CD4-positive, alpha-beta T cell (primary cell): ENCODE measurements at regions not wholly inside any gene's neighbourhood (a gene's known extent, or its start where the extent isn't known, plus 50 kb on each side); places are given as distances from the start of the nearest gene placed in this dataset.

Source experiments
- ATAC-seq: fragments of 200-7000 bp; cut with Tn5 transposase; one replicate; pipeline ENCODE4 v1.10.0; 2022; ENCODE audit warnings: mild to moderate bottlenecking; ENCODE audit not compliant: poor library complexity
- CTCF ChIA-PET: fragments of 350-600 bp; sonication (Branson Sonifier 250); formaldehyde crosslinking; loops from one replicate; lab custom pipeline; 2021; ENCODE audit warnings: antibody characterized with exemption, inconsistent platforms; lab: Charles Lee
- POLR2A ChIA-PET: fragments of 350-600 bp; sonication (Branson Sonifier 250); formaldehyde crosslinking; loops from one replicate; lab custom pipeline; 2021; ENCODE audit warnings: antibody characterized with exemption, inconsistent platforms; lab: Charles Lee
- DNase-seq, 14 experiments: peaks; one replicate each; pipeline ENCODE4 v3.0.0-alpha.2; 2013 to 2020; ENCODE audit warnings: mixed read lengths in 2 of 14
- H3K27ac ChIP-seq, 2 donors: one replicate each; pipeline versions ENCODE4 v1.5.1 to v1.7.0; 2013; ENCODE audit warnings: low read length in 2 of 2, low read depth in 1 of 2, mild to moderate bottlenecking in 1 of 2
- H3K27me3 ChIP-seq, 2 experiments: 1 replicate in 1 of 2; 2 replicates in 1 of 2; pipeline versions ENCODE4 v1.6.1 to v1.7.0; 2013; ENCODE audit warnings: low read length in 2 of 2, control low read depth in 1 of 2, mild to moderate bottlenecking in 1 of 2, moderate library complexity in 1 of 2; ENCODE audit not compliant: insufficient read depth in 2 of 2, control insufficient read depth in 1 of 2
- H3K36me3 ChIP-seq: one replicate; pipeline ENCODE4 v1.6.1; 2013; ENCODE audit warnings: low read length, control low read depth; ENCODE audit not compliant: insufficient read depth
- H3K4me1 ChIP-seq: one replicate; pipeline ENCODE4 v1.6.1; 2013; ENCODE audit warnings: low read length, control low read depth; ENCODE audit not compliant: insufficient read depth
- H3K4me3 ChIP-seq: one replicate; pipeline ENCODE4 v1.5.1; 2013; ENCODE audit warnings: mild to moderate bottlenecking, low read length, moderate library complexity
- H3K9me3 ChIP-seq, 2 experiments: 1 replicate in 1 of 2; 2 replicates in 1 of 2; pipeline versions ENCODE4 v1.6.1 to v1.7.0; 2013; ENCODE audit warnings: low read length in 2 of 2, mild to moderate bottlenecking in 2 of 2, control low read depth in 1 of 2, moderate library complexity in 1 of 2; ENCODE audit not compliant: control insufficient read depth in 1 of 2, insufficient read depth in 1 of 2
- H3K27ac Mint-ChIP-seq: one replicate; pipeline ENCODE4 v1.8.0; 2020; ENCODE audit warnings: mixed read lengths
- H3K27me3 Mint-ChIP-seq: one replicate; pipeline ENCODE4 v1.8.0; 2021; ENCODE audit warnings: mixed read lengths
- H3K36me3 Mint-ChIP-seq: one replicate; pipeline ENCODE4 v1.8.0; 2021; ENCODE audit warnings: low read depth, mixed read lengths
- H3K4me1 Mint-ChIP-seq: one replicate; pipeline ENCODE4 v1.8.0; 2021; ENCODE audit warnings: low read depth, mixed read lengths
- H3K4me3 Mint-ChIP-seq: one replicate; pipeline ENCODE4 v1.8.0; 2020; ENCODE audit warnings: mild to moderate bottlenecking, mixed read lengths
- H3K9me3 Mint-ChIP-seq: one replicate; pipeline ENCODE4 v1.8.0; 2020; ENCODE audit warnings: mixed read lengths
- intact Hi-C, 2 experiments: fragments of 100-400 bp; cut with DNase I in 1 of 2; cut with micrococcal nuclease in 1 of 2; formaldehyde crosslinking; loops; one replicate each; pipeline versions ENCODE4 v1.15.1 to v1.9.0; 2023 to 2025; cut with DNase I, micrococcal nuclease
- TF ChIP-seq, protein P1 (sequence below): fragments of 200-600 bp; IDR thresholded peaks from one replicate; pipeline ENCODE4 v1.8.0; 2022; ENCODE audit warnings: antibody characterized with exemption, mild to moderate bottlenecking

DNA sequence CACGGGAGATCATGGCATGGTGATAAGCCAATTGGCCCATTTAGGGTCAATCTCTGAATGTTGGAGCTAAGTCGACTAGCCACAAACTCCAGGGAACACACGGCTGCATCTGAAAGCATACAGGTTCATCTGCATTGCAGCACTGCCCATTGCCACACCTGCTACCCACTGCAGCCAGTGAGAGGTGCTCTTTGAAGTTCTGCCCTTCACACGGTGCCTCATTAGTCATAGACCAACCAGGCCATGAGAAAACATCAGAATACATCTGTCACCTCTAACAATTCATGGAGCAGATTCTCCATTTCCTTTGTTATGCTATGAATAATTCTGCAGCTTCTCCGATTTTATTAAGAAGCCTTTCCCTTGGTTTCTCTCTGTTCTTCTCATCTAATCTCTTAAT is 65.7 kb upstream of the FAM204A start:
- Mint-ChIP-seq H3K4me3 (no peak overlapping the region), H3K36me3 (no peaks in the 10 kb centered on the region), H3K27ac (no peak overlapping the region), H3K9me3 (no peaks in the 10 kb centered on the region), H3K4me1 (no peaks in the 10 kb centered on the region), H3K27me3 (peaks cover 56% of the 10 kb centered on the region)
- Histone ChIP-seq H3K27ac (no peak overlapping the region), H3K9me3 (no peaks in the 10 kb centered on the region), H3K4me3 (no peak overlapping the region), H3K4me1 (no peaks in the 10 kb centered on the region), H3K27me3 (peaks cover 3 to 17% of the 10 kb centered on the region in 2 experiments), H3K36me3 (no peaks in the 10 kb centered on the region)
- ChIA-PET CTCF (no interaction called here), POLR2A (no interaction called here)
- intact Hi-C loops, result no loop called here
- TF ChIP-seq, protein P1, sequence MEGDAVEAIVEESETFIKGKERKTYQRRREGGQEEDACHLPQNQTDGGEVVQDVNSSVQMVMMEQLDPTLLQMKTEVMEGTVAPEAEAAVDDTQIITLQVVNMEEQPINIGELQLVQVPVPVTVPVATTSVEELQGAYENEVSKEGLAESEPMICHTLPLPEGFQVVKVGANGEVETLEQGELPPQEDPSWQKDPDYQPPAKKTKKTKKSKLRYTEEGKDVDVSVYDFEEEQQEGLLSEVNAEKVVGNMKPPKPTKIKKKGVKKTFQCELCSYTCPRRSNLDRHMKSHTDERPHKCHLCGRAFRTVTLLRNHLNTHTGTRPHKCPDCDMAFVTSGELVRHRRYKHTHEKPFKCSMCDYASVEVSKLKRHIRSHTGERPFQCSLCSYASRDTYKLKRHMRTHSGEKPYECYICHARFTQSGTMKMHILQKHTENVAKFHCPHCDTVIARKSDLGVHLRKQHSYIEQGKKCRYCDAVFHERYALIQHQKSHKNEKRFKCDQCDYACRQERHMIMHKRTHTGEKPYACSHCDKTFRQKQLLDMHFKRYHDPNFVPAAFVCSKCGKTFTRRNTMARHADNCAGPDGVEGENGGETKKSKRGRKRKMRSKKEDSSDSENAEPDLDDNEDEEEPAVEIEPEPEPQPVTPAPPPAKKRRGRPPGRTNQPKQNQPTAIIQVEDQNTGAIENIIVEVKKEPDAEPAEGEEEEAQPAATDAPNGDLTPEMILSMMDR, result no peak
- no peak for DNase-seq
- no peak for ATAC-seq

GRCh38 chr10:118407026-118407425 is 64.9 kb upstream of the FAM204A start:
- Histone ChIP-seq H3K36me3 (no peaks in the 10 kb centered on the region), H3K27ac (no peak overlapping the region), H3K4me1 (no peaks in the 10 kb centered on the region), H3K9me3 (no peaks in the 10 kb centered on the region), H3K27me3 (peaks cover 3 to 15% of the 10 kb centered on the region in 2 experiments), H3K4me3 (no peak overlapping the region)
- CTCF ChIA-PET, result no interaction called here
- ATAC-seq (no peak), DNase-seq (no peak)
- Mint-ChIP-seq H3K4me1 (no peaks in the 10 kb centered on the region), H3K4me3 (no peak overlapping the region), H3K27ac (no peak overlapping the region), H3K27me3 (peaks cover 52% of the 10 kb centered on the region), H3K9me3 (no peaks in the 10 kb centered on the region), H3K36me3 (no peaks in the 10 kb centered on the region)
- TF ChIP-seq, protein P1, result no peak
- POLR2A ChIA-PET, result no interaction called here
- intact Hi-C loops, result no loop called here

GRCh38 chr10:118405928-118406327 is 63.8 kb upstream of the FAM204A start:
- Histone ChIP-seq H3K4me3 (no peak overlapping the region), H3K4me1 (no peaks in the 10 kb centered on the region), H3K27ac (no peak overlapping the region), H3K36me3 (no peaks in the 10 kb centered on the region), H3K9me3 (no peaks in the 10 kb centered on the region), H3K27me3 (peaks cover 2 to 13% of the 10 kb centered on the region in 2 experiments)
- Mint-ChIP-seq H3K4me3 (no peak overlapping the region), H3K27me3 (peaks cover 41% of the 10 kb centered on the region), H3K4me1 (no peaks in the 10 kb centered on the region), H3K9me3 (no peaks in the 10 kb centered on the region), H3K27ac (no peak overlapping the region), H3K36me3 (no peaks in the 10 kb centered on the region)
- POLR2A ChIA-PET, result no interaction called here
- CTCF ChIA-PET, result no interaction called here
- TF ChIP-seq, protein P1, result no peak
- DNase-seq, result no peak
- ATAC-seq, result no peak
- intact Hi-C loops, result loop anchor here in 1 of 2 experiments (1.0 kb wide), 1 partner anchor 28 kb away; no protein-coding TSS in a partner anchor
